ENCODE measurements at regions not wholly inside any gene's neighbourhood (a gene's known extent, or its start where the extent isn't known, plus 50 kb on each side); places are given as distances from the start of the nearest gene placed in this dataset.

DNA sequence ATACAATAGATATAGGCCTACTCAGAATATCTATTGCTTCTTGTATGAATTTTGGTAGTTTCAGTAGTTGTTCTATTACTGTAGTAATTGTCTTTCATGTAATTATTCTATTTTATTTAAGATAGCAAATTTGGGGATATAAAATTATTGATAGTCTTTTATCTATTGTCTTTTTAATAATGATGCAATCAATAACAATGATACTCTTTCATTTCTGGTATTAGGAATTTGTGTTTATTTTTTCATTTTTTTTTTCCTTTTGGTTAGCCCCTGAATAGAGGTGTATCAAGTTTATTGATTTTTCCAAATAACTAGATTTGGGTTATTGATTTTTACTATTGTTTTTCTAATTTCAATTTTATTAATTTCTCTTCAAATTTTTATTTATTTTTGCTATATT is 1503.7 kb downstream of the REEP3 start:
- H3K4me3 ChIP-seq (ENCODE audit: low read depth, low read length): no peak overlapping the region
- no peak for DNase-seq (ENCODE audit: low read depth)
- TF ChIP-seq, protein P1, sequence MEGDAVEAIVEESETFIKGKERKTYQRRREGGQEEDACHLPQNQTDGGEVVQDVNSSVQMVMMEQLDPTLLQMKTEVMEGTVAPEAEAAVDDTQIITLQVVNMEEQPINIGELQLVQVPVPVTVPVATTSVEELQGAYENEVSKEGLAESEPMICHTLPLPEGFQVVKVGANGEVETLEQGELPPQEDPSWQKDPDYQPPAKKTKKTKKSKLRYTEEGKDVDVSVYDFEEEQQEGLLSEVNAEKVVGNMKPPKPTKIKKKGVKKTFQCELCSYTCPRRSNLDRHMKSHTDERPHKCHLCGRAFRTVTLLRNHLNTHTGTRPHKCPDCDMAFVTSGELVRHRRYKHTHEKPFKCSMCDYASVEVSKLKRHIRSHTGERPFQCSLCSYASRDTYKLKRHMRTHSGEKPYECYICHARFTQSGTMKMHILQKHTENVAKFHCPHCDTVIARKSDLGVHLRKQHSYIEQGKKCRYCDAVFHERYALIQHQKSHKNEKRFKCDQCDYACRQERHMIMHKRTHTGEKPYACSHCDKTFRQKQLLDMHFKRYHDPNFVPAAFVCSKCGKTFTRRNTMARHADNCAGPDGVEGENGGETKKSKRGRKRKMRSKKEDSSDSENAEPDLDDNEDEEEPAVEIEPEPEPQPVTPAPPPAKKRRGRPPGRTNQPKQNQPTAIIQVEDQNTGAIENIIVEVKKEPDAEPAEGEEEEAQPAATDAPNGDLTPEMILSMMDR (IDR thresholded peaks at IDR 0.05; ENCODE audit: low read depth, low read length, missing control alignments): no peak

- DNase-seq (ENCODE audit: low read depth): no peak
- TF ChIP-seq, protein P1 (IDR thresholded peaks at IDR 0.05; ENCODE audit: low read depth, low read length, missing control alignments): no peak
- H3K4me3 ChIP-seq (ENCODE audit: low read depth, low read length): no peak overlapping the region
Measured at GRCh38 chr10:65030263-65030662, 1509.1 kb downstream of the REEP3 start.

DNA sequence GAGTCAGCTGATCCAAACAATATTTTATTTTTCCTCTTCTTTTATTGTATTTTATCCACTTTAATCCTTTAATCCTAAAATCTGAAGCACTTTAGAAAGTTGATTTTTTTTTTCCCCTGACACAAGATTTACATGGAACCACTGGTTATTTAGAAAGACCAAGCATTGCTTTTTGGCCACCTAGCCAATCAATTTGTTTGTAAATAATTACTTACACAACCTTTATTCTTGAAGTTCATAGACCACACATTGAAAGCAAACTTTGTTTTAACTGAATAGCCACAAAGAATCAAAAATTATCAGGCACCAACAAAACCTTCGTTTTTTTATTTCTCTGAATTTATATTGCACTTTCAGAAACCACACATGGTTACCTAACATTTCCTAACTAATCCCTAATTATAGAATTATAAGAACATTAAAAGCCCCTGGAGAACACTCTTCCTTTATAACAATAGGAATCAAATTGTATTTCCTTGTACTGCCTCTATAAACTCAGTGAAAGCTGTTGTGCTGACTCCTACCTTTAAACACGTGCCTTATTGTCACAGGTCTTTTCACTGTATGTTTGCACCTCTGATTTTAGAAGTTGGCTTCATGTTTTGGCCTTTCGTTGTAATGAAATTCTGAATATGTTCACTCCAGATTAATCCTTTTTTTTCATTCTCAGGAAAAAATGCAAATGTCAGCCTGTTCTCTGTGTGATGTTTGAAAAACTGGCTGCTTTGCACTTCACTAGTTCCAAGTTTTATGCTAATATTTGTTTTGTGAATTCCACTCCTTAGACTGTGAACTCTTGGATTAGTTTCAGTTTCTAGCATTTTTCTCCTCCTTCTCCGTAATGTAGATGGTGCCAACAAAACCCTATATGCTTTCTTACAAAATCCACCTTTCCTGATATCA is 1511.9 kb downstream of the REEP3 start:
- H3K4me3 ChIP-seq (ENCODE audit: low read depth, low read length): no peak overlapping the region
- no peak for DNase-seq (ENCODE audit: low read depth)
- TF ChIP-seq, protein P1 (IDR thresholded peaks at IDR 0.05; ENCODE audit: low read depth, low read length, missing control alignments): no peak

GRCh38 chr10:65033957-65034356 is 1512.8 kb downstream of the REEP3 start:
- TF ChIP-seq, protein P1 (IDR thresholded peaks at IDR 0.05; ENCODE audit: low read depth, low read length, missing control alignments): no peak
- DNase-seq (ENCODE audit: low read depth): no peak
- no peak overlapping the region for H3K4me3 ChIP-seq (ENCODE audit: low read depth, low read length)

DNA sequence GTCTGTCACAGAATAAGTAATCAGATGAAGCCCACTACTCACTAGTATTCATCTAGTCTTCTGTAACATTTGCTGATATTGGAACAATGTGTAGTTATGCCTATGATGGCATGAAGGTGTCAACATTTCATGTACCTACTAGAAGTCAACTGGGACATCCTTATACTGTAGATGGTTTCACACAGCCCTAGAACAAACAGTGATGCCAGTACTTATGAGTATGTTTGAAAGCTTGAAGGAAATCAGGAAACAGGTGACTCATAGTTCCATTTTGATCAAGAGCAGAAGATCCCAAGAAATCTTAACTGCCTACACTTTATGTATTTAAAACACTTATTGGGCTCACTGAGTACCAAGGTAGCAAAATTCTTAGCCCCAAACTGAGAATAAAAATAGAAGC is 1519.6 kb downstream of the REEP3 start:
- no peak for DNase-seq (ENCODE audit: low read depth)
- no peak overlapping the region for H3K4me3 ChIP-seq (ENCODE audit: low read depth, low read length)
- TF ChIP-seq, protein P1 (IDR thresholded peaks at IDR 0.05; ENCODE audit: low read depth, low read length, missing control alignments): no peak

DNA sequence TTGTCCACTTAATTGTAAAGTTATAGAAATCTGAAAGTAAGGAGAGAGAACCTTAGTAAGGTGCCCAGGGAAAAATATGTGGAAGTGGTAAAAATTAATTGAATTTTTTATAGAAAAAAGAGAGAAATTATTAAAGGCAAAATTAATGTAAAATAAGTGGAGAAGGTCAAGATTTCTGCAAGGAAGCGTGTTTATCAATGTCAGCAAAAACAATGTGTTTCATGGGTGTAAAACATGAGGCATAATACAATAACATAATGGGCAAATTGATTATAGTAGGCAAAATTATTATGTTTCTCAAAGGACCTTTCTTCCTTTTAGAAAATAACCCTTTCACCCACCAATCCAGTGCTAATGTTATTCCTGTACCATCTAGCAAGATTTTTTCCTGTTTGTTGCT is 1520.1 kb downstream of the REEP3 start:
- DNase-seq (ENCODE audit: low read depth): no peak
- H3K4me3 ChIP-seq (ENCODE audit: low read depth, low read length): no peak overlapping the region
- TF ChIP-seq, protein P1 (IDR thresholded peaks at IDR 0.05; ENCODE audit: low read depth, low read length, missing control alignments): no peak

- no peak for DNase-seq (ENCODE audit: low read depth)
- TF ChIP-seq, protein P1 (IDR thresholded peaks at IDR 0.05; ENCODE audit: low read depth, low read length, missing control alignments): no peak
- H3K4me3 ChIP-seq (ENCODE audit: low read depth, low read length): no peak overlapping the region
Measured at GRCh38 chr10:65042496-65042895, 1521.3 kb downstream of the REEP3 start.

Measured in GM12864 (cell line).